OCI-LY7 (cell line): ENCODE measurements at regions not wholly inside any gene's neighbourhood (a gene's known extent, or its start where the extent isn't known, plus 50 kb on each side); places are given as distances from the start of the nearest gene placed in this dataset.

Source experiments
- BruUV-seq: library from RNA; stranded (reverse); fragments of 400-500 nt; replicated peaks from 2 replicates; lab custom pipeline; 2021; lab: Mats Ljungman, UMichigan
- CTCF ChIA-PET: fragments of 300-600 bp; sonication (Branson Sonifier 250); formaldehyde crosslinking; loops from one replicate; lab custom pipeline; 2022; ENCODE audit warnings: antibody characterized with exemption; ENCODE audit not compliant: unreplicated experiment; lab: Charles Lee
- POLR2A ChIA-PET: fragments of 300-600 bp; sonication (Branson Sonifier 250); formaldehyde crosslinking; loops from one replicate; lab custom pipeline; 2022; ENCODE audit warnings: antibody characterized with exemption; lab: Charles Lee
- DNase-seq: peaks from one replicate; pipeline ENCODE4 v3.0.0-alpha.2; 2015; ENCODE audit warnings: low spot score
- H2AFZ ChIP-seq: fragments of 200-600 bp; sonication (generic), shearing (Covaris generic); 2 replicates; pipeline ENCODE4 v1.6.1; 2014; ENCODE audit warnings: mild to moderate bottlenecking, antibody characterized with exemption, low read length, moderate library complexity
- H3K27ac ChIP-seq: fragments of 200-600 bp; sonication (generic); 2 replicates; pipeline ENCODE4 v1.5.1; 2014; ENCODE audit warnings: mixed run types, low read depth, mild to moderate bottlenecking, moderate library complexity, low read length, inconsistent platforms; ENCODE audit not compliant: poor library complexity, severe bottlenecking
- H3K36me3 ChIP-seq: fragments of 200-600 bp; sonication (generic); 2 replicates; pipeline ENCODE4 v1.6.1; 2014; ENCODE audit warnings: mild to moderate bottlenecking, antibody characterized with exemption, low read length, moderate library complexity, mixed read lengths; ENCODE audit not compliant: insufficient read depth
- H3K4me1 ChIP-seq: fragments of 200-600 bp; sonication (generic); 2 replicates; pipeline ENCODE4 v1.5.1; 2014; ENCODE audit warnings: mild to moderate bottlenecking, low read length; ENCODE audit not compliant: insufficient read depth, poor library complexity, severe bottlenecking
- H3K4me2 ChIP-seq: fragments of 200-600 bp; sonication (generic); 2 replicates; pipeline ENCODE4 v1.6.1; 2014; ENCODE audit warnings: mild to moderate bottlenecking, low read length
- H3K4me3 ChIP-seq: fragments of 200-600 bp; sonication (generic); 2 replicates; pipeline ENCODE4 v1.5.1; 2014; ENCODE audit warnings: mild to moderate bottlenecking, low read depth, low read length; ENCODE audit not compliant: poor library complexity, severe bottlenecking
- H3K79me2 ChIP-seq: fragments of 200-600 bp; sonication (generic); 2 replicates; pipeline ENCODE4 v1.6.1; 2016; ENCODE audit warnings: low read depth, mild to moderate bottlenecking, low read length, moderate library complexity, mixed read lengths; ENCODE audit not compliant: insufficient read depth
- H3K9me2 ChIP-seq: fragments of 200-600 bp; sonication (generic); 2 replicates; pipeline ENCODE4 v1.6.1; 2016; ENCODE audit warnings: mild to moderate bottlenecking, low read length, mixed read lengths; ENCODE audit not compliant: insufficient read depth
- H3K9me3 ChIP-seq: fragments of 200-600 bp; sonication (generic); 2 replicates; pipeline ENCODE4 v1.6.1; 2014; ENCODE audit warnings: mild to moderate bottlenecking, mixed run types, low read length, mixed read lengths
- H4K20me1 ChIP-seq: fragments of 200-600 bp; sonication (generic); 2 replicates; pipeline ENCODE4 v1.6.1; 2014; ENCODE audit warnings: mild to moderate bottlenecking, antibody characterized with exemption, low read length, moderate library complexity, mixed read lengths; ENCODE audit not compliant: insufficient read depth
- CTCF ChIP-seq: fragments of 200-600 bp; sonication (generic); conservative IDR thresholded peaks from 2 replicates; pipeline ENCODE4 v1.5.1; 2014; ENCODE audit warnings: mild to moderate bottlenecking, antibody characterized with exemption, low read length, moderate library complexity, mixed read lengths
- EZH2phosphoT487 ChIP-seq: fragments of 200-600 bp; sonication (generic); IDR thresholded peaks from 2 replicates; pipeline ENCODE4 v1.6.1; 2018; ENCODE audit warnings: low read depth, borderline replicate concordance, mild to moderate bottlenecking, mixed run types, antibody characterized with exemption, low read length, moderate library complexity, mixed read lengths
- intact Hi-C: fragments of 100-400 bp; cut with micrococcal nuclease; formaldehyde crosslinking; loops from one replicate; pipeline ENCODE4 v1.10.0; 2022; ENCODE audit not compliant: unreplicated experiment

- no peak overlapping the region for H3K4me3 ChIP-seq
- intact Hi-C loops: no loop called here
- BruUV-seq: no TSS peak
These were observed 259.1 kb upstream of the CEP162 start for GRCh38 chr6:84486526-84486925.

GRCh38 chr6:84469144-84469543 is 241.7 kb upstream of the CEP162 start:
- POLR2A ChIA-PET: interaction anchor here (0.6 to 0.7 kb wide), 2 partner anchors 28 to 254 kb away, joined by 3 read pairs; no protein-coding TSS in a partner anchor
- intact Hi-C loops: no loop called here
- no TSS peak for BruUV-seq

More at GRCh38 chr6:84486526-84486925, 259.1 kb upstream of the CEP162 start:
- Histone ChIP-seq H2AFZ (no peak overlapping the region), H3K4me2 (no peak overlapping the region), H3K9me3 (no peaks in the 10 kb centered on the region), H3K4me1 (no peaks in the 10 kb centered on the region), H3K9me2 (no peaks in the 10 kb centered on the region), H3K36me3 (no peaks in the 10 kb centered on the region), H3K27ac (no peak overlapping the region), H4K20me1 (no peaks in the 10 kb centered on the region), H3K79me2 (no peaks in the 10 kb centered on the region)
- CTCF ChIA-PET: no interaction called here
- TF ChIP-seq EZH2phosphoT487 (no peak), CTCF (no peak)
- POLR2A ChIA-PET: no interaction called here
- DNase-seq: no peak

More at GRCh38 chr6:84469144-84469543, 241.7 kb upstream of the CEP162 start:
- H3K27ac ChIP-seq: no peak overlapping the region
- H3K4me1 ChIP-seq: no peaks in the 10 kb centered on the region
- CTCF ChIA-PET: no interaction called here
- no peaks in the 10 kb centered on the region for H4K20me1 ChIP-seq
- H3K36me3 ChIP-seq: no peaks in the 10 kb centered on the region
- no peak overlapping the region for H2AFZ ChIP-seq
- H3K9me3 ChIP-seq: no peaks in the 10 kb centered on the region
- DNase-seq: no peak
- H3K4me2 ChIP-seq: no peak overlapping the region
- H3K9me2 ChIP-seq: no peaks in the 10 kb centered on the region
- no peak for TF ChIP-seq EZH2phosphoT487
- TF ChIP-seq CTCF: no peak
- no peak overlapping the region for H3K4me3 ChIP-seq
- H3K79me2 ChIP-seq: no peaks in the 10 kb centered on the region
